GM12874 (cell line): ENCODE measurements at regions not wholly inside any gene's neighbourhood (a gene's known extent, or its start where the extent isn't known, plus 50 kb on each side); places are given as distances from the start of the nearest gene placed in this dataset.

Source experiments
- CTCF ChIP-seq: IDR thresholded peaks from 2 replicates; pipeline ENCODE4 v1.5.1; 2011; ENCODE audit warnings: low read depth, mild to moderate bottlenecking, control low read depth, low read length, moderate library complexity; ENCODE audit not compliant: insufficient read depth

- no peak for TF ChIP-seq CTCF
Measured at GRCh38 chr4:155590796-155591585, 75.7 kb upstream of the GUCY1A1 start.

- no peak for TF ChIP-seq CTCF
Measured at GRCh38 chr4:155588437-155588836, 78.2 kb upstream of the GUCY1A1 start.

GRCh38 chr4:155587766-155588165, 78.9 kb upstream of the GUCY1A1 start:
- TF ChIP-seq CTCF, result no peak

- no peak for TF ChIP-seq CTCF
Measured at GRCh38 chr4:155582971-155583437, 83.6 kb upstream of the GUCY1A1 start.

- no peak for TF ChIP-seq CTCF
Measured at GRCh38 chr4:155582041-155582440, 84.6 kb upstream of the GUCY1A1 start.

GRCh38 chr4:155578726-155579370, 87.8 kb upstream of the GUCY1A1 start:
- TF ChIP-seq CTCF, result no peak

- no peak for TF ChIP-seq CTCF
Measured at GRCh38 chr4:155578219-155578618, 88.4 kb upstream of the GUCY1A1 start.
